Muscle of leg (tissue), 3 donors: ENCODE measurements at regions not wholly inside any gene's neighbourhood (a gene's known extent, or its start where the extent isn't known, plus 50 kb on each side); places are given as distances from the start of the nearest gene placed in this dataset.

Experiments used
- DNase-seq: peaks from one replicate; pipeline ENCODE4 v3.0.0; 2013
- H3K27ac ChIP-seq: one replicate; pipeline ENCODE4 v1.5.1; 2013; ENCODE audit warnings: mild to moderate bottlenecking, low read length, control low read depth
- H3K27me3 ChIP-seq: one replicate; pipeline ENCODE4 v1.6.1; 2013; ENCODE audit warnings: low read length; ENCODE audit not compliant: control insufficient read depth, insufficient read depth
- H3K36me3 ChIP-seq: one replicate; pipeline ENCODE4 v1.6.1; 2013; ENCODE audit warnings: low read length; ENCODE audit not compliant: control insufficient read depth, insufficient read depth
- H3K4me1 ChIP-seq: one replicate; pipeline ENCODE4 v1.6.1; 2013; ENCODE audit warnings: low read length; ENCODE audit not compliant: control insufficient read depth, insufficient read depth
- H3K4me3 ChIP-seq: one replicate; pipeline ENCODE4 v1.5.1; 2013; ENCODE audit warnings: low read length, control low read depth
- H3K9me3 ChIP-seq: replicated peaks from 2 replicates; pipeline ENCODE4 v1.6.1; 2013; ENCODE audit warnings: low read depth, low read length; ENCODE audit not compliant: control insufficient read depth
- WGBS: methylation state at CpG from one replicate; pipeline ENCODE4 v1.1.5; 2013; ENCODE audit warnings: missing lambda C conversion rate; ENCODE audit not compliant: insufficient coverage; 5-methylcytosine and 5-hydroxymethylcytosine counted together

- Histone ChIP-seq H3K4me1 (no peaks in the 10 kb centered on the region), H3K27me3 (no peaks in the 10 kb centered on the region), H3K27ac (no peak overlapping the region), H3K9me3 (no peaks in the 10 kb centered on the region), H3K36me3 (no peaks in the 10 kb centered on the region), H3K4me3 (no peak overlapping the region)
- 89% methylated on average over 6 of the region's 7 CpGs for WGBS
- DNase-seq: no peak
These were observed 1094.4 kb upstream of the MAP3K7 start for GRCh38 chr6:91681296-91681695.

GRCh38 chr6:91678679-91679446 lies 1092.0 kb upstream of the MAP3K7 start:
- H3K27me3 ChIP-seq: no peaks in the 10 kb centered on the region
- H3K36me3 ChIP-seq: no peaks in the 10 kb centered on the region
- H3K4me1 ChIP-seq: no peaks in the 10 kb centered on the region
- WGBS: 83% methylated on average over 2 of the region's 5 CpGs
- no peak for DNase-seq
- H3K4me3 ChIP-seq: no peak overlapping the region
- H3K9me3 ChIP-seq: no peaks in the 10 kb centered on the region
- no peak overlapping the region for H3K27ac ChIP-seq

GRCh38 chr6:91672201-91672600 lies 1085.3 kb upstream of the MAP3K7 start:
- Histone ChIP-seq H3K4me1 (peaks cover 9% of the 10 kb centered on the region), H3K9me3 (no peaks in the 10 kb centered on the region), H3K27me3 (no peaks in the 10 kb centered on the region), H3K4me3 (no peak overlapping the region), H3K27ac (no peak overlapping the region), H3K36me3 (no peaks in the 10 kb centered on the region)
- DNase-seq: peak; percentile 31
- no CpG with 5 or more reads among the region's 1 CpG for WGBS

GRCh38 chr6:91669871-91670268 lies 1083.0 kb upstream of the MAP3K7 start:
- H3K27ac ChIP-seq: peak overlapping the region; percentile 16
- peaks cover 9% of the 10 kb centered on the region for H3K4me1 ChIP-seq
- H3K4me3 ChIP-seq: no peak overlapping the region
- H3K27me3 ChIP-seq: no peaks in the 10 kb centered on the region
- H3K36me3 ChIP-seq: no peaks in the 10 kb centered on the region
- no peaks in the 10 kb centered on the region for H3K9me3 ChIP-seq
- no peak for DNase-seq
- WGBS: 63% methylated on average over 2 of the region's 3 CpGs

GRCh38 chr6:91669154-91669870 lies 1082.4 kb upstream of the MAP3K7 start:
- no peaks in the 10 kb centered on the region for H3K9me3 ChIP-seq
- peak overlapping the region; percentile 63 for H3K27ac ChIP-seq
- peak; percentile 89 for DNase-seq
- H3K27me3 ChIP-seq: no peaks in the 10 kb centered on the region
- H3K4me1 ChIP-seq: peaks cover 9% of the 10 kb centered on the region
- H3K4me3 ChIP-seq: peak overlapping the region; percentile 28
- H3K36me3 ChIP-seq: no peaks in the 10 kb centered on the region
- WGBS: 13% methylated on average over 6 of the region's 9 CpGs

GRCh38 chr6:91667596-91667995 lies 1080.7 kb upstream of the MAP3K7 start:
- no peaks in the 10 kb centered on the region for H3K27me3 ChIP-seq
- no peak overlapping the region for H3K27ac ChIP-seq
- H3K36me3 ChIP-seq: no peaks in the 10 kb centered on the region
- 63% methylated on average over 1 of the region's 4 CpGs for WGBS
- H3K4me1 ChIP-seq: peaks cover 9% of the 10 kb centered on the region
- H3K9me3 ChIP-seq: no peaks in the 10 kb centered on the region
- H3K4me3 ChIP-seq: no peak overlapping the region
- no peak for DNase-seq

- Histone ChIP-seq H3K4me1 (peaks cover 4% of the 10 kb centered on the region), H3K9me3 (no peaks in the 10 kb centered on the region), H3K4me3 (no peak overlapping the region), H3K36me3 (no peaks in the 10 kb centered on the region), H3K27ac (no peak overlapping the region), H3K27me3 (no peaks in the 10 kb centered on the region)
- 100% methylated on average over 1 of the region's 2 CpGs for WGBS
- DNase-seq: no peak
These were observed 1077.6 kb upstream of the MAP3K7 start for GRCh38 chr6:91664327-91664959.

- Histone ChIP-seq H3K9me3 (no peaks in the 10 kb centered on the region), H3K27me3 (no peaks in the 10 kb centered on the region), H3K4me3 (no peak overlapping the region), H3K27ac (no peak overlapping the region), H3K36me3 (no peaks in the 10 kb centered on the region), H3K4me1 (no peaks in the 10 kb centered on the region)
- WGBS: no CpG with 5 or more reads among the region's 1 CpG
- no peak for DNase-seq
These were observed 1074.0 kb upstream of the MAP3K7 start for GRCh38 chr6:91660893-91661292.

- DNase-seq: no peak
- no CpG with 5 or more reads among the region's 1 CpG for WGBS
- H3K27ac ChIP-seq: no peak overlapping the region
These were observed 1073.0 kb upstream of the MAP3K7 start for GRCh38 chr6:91659891-91660290.

GRCh38 chr6:91654793-91655192 lies 1067.9 kb upstream of the MAP3K7 start:
- 17% methylated on average over 1 of the region's 6 CpGs for WGBS
- no peaks in the 10 kb centered on the region for H3K4me1 ChIP-seq
- no peaks in the 10 kb centered on the region for H3K27me3 ChIP-seq
- peak; percentile 37 for DNase-seq
- H3K9me3 ChIP-seq: no peaks in the 10 kb centered on the region
- H3K27ac ChIP-seq: no peak overlapping the region
- no peaks in the 10 kb centered on the region for H3K36me3 ChIP-seq
- H3K4me3 ChIP-seq: no peak overlapping the region

More at GRCh38 chr6:91659891-91660290, 1073.0 kb upstream of the MAP3K7 start:
- no peaks in the 10 kb centered on the region for H3K36me3 ChIP-seq
- H3K27me3 ChIP-seq: no peaks in the 10 kb centered on the region
- H3K4me3 ChIP-seq: no peak overlapping the region
- H3K9me3 ChIP-seq: no peaks in the 10 kb centered on the region
- H3K4me1 ChIP-seq: no peaks in the 10 kb centered on the region
